HFFc6 (cell line): ENCODE measurements at regions not wholly inside any gene's neighbourhood (a gene's known extent, or its start where the extent isn't known, plus 50 kb on each side); places are given as distances from the start of the nearest gene placed in this dataset.

Experiments
- DNase-seq: peaks from one replicate; pipeline ENCODE4 v3.0.0-alpha.2; 2018
- H3K27ac Mint-ChIP-seq: 2 replicates; pipeline ENCODE4 v1.8.0; 2020; ENCODE audit warnings: mild to moderate bottlenecking, mixed read lengths
- H3K27me3 Mint-ChIP-seq: 2 replicates; pipeline ENCODE4 v1.8.0; 2021; ENCODE audit warnings: mild to moderate bottlenecking, moderate library complexity, mixed read lengths; ENCODE audit not compliant: insufficient read depth
- H3K36me3 Mint-ChIP-seq: 2 replicates; pipeline ENCODE4 v1.8.0; 2021; ENCODE audit warnings: low read depth, mixed read lengths
- H3K4me1 Mint-ChIP-seq: 2 replicates; pipeline ENCODE4 v1.8.0; 2020; ENCODE audit warnings: low read depth, mixed read lengths
- H3K4me3 Mint-ChIP-seq: 2 replicates; pipeline ENCODE4 v1.8.0; 2020; ENCODE audit warnings: mild to moderate bottlenecking, moderate library complexity, mixed read lengths
- H3K9me3 Mint-ChIP-seq: 2 replicates; pipeline ENCODE4 v1.8.0; 2020; ENCODE audit warnings: mild to moderate bottlenecking, mixed read lengths
- CTCF ChIP-seq: fragments of 200-600 bp; sonication (generic); IDR thresholded peaks from 2 replicates; pipeline ENCODE4 v1.5.0; 2021; ENCODE audit warnings: antibody characterized with exemption, mild to moderate bottlenecking

- no peak for DNase-seq
- Mint-ChIP-seq H3K27me3 (no peaks in the 10 kb centered on the region), H3K4me1 (peaks cover 5% of the 10 kb centered on the region; the same call in 1 of the 2 replicates), H3K27ac (no peak overlapping the region), H3K36me3 (no peaks in the 10 kb centered on the region), H3K9me3 (peaks cover 8% of the 10 kb centered on the region; the same call in 1 of the 2 replicates), H3K4me3 (no peak overlapping the region)
- TF ChIP-seq CTCF, result no peak
Measured at GRCh38 chr1:239758756-239759155, 332.9 kb upstream of the FMN2 start.

GRCh38 chr1:239761509-239761908 lies 330.2 kb upstream of the FMN2 start:
- peak overlapping the region; percentile 50; the same call in 1 of the 2 replicates for H3K27ac Mint-ChIP-seq
- H3K9me3 Mint-ChIP-seq, result peaks cover 8% of the 10 kb centered on the region; the same call in 1 of the 2 replicates
- no peaks in the 10 kb centered on the region for H3K27me3 Mint-ChIP-seq
- TF ChIP-seq CTCF, result no peak
- DNase-seq, result no peak
- no peaks in the 10 kb centered on the region for H3K36me3 Mint-ChIP-seq
- H3K4me1 Mint-ChIP-seq, result peaks cover 5% of the 10 kb centered on the region; the same call in 1 of the 2 replicates
- no peak overlapping the region for H3K4me3 Mint-ChIP-seq

GRCh38 chr1:239763850-239764249 lies 327.8 kb upstream of the FMN2 start:
- no peak overlapping the region for H3K27ac Mint-ChIP-seq
- H3K4me1 Mint-ChIP-seq, result peaks cover 5% of the 10 kb centered on the region; the same call in 1 of the 2 replicates
- DNase-seq, result no peak
- H3K27me3 Mint-ChIP-seq, result no peaks in the 10 kb centered on the region
- H3K9me3 Mint-ChIP-seq, result peaks cover 8% of the 10 kb centered on the region; the same call in 1 of the 2 replicates
- no peak for TF ChIP-seq CTCF
- H3K36me3 Mint-ChIP-seq, result no peaks in the 10 kb centered on the region
- H3K4me3 Mint-ChIP-seq, result no peak overlapping the region

- Mint-ChIP-seq H3K27me3 (no peaks in the 10 kb centered on the region), H3K27ac (no peak overlapping the region), H3K9me3 (peaks cover 8% of the 10 kb centered on the region; the same call in 1 of the 2 replicates), H3K36me3 (no peaks in the 10 kb centered on the region), H3K4me1 (peaks cover 5% of the 10 kb centered on the region; the same call in 1 of the 2 replicates), H3K4me3 (no peak overlapping the region)
- DNase-seq, result no peak
- no peak for TF ChIP-seq CTCF
Measured at GRCh38 chr1:239764546-239764945, 327.1 kb upstream of the FMN2 start.

- no peaks in the 10 kb centered on the region for H3K27me3 Mint-ChIP-seq
Measured at GRCh38 chr1:239765163-239765562, 326.5 kb upstream of the FMN2 start.

More at GRCh38 chr1:239765163-239765562, 326.5 kb upstream of the FMN2 start:
- Mint-ChIP-seq H3K27ac (no peak overlapping the region), H3K4me3 (no peak overlapping the region), H3K4me1 (peaks cover 5% of the 10 kb centered on the region; the same call in 1 of the 2 replicates), H3K36me3 (no peaks in the 10 kb centered on the region), H3K9me3 (peaks cover 7% of the 10 kb centered on the region; the same call in 1 of the 2 replicates)
- no peak for DNase-seq
- no peak for TF ChIP-seq CTCF
